HCT116 (cell line): ENCODE measurements at regions not wholly inside any gene's neighbourhood (a gene's known extent, or its start where the extent isn't known, plus 50 kb on each side); places are given as distances from the start of the nearest gene placed in this dataset.

Source experiments
- ATAC-seq: fragments of 200-7000 bp; cut with Tn5 transposase; 2 replicates; pipeline ENCODE4 v1.9.1; 2020; ENCODE audit warnings: mild to moderate bottlenecking, moderate library complexity
- BruUV-seq: library from RNA; stranded (reverse); fragments of 400-500 nt; replicated peaks from 2 replicates; lab custom pipeline; 2021; lab: Mats Ljungman, UMichigan
- CTCF ChIA-PET: fragments of 300-600 bp; sonication (Branson Sonifier 250); formaldehyde crosslinking; loops from one replicate; lab custom pipeline; 2021; ENCODE audit warnings: antibody characterized with exemption; lab: Charles Lee
- POLR2A ChIA-PET: fragments of 300-600, 350-600 bp; sonication (Branson Sonifier 250); formaldehyde crosslinking; loops from one replicate; lab custom pipeline; 2021; ENCODE audit warnings: antibody characterized with exemption; lab: Charles Lee
- RAD21 ChIA-PET, 2 experiments: fragments of 300-600 bp; sonication (Branson Sonifier 250); formaldehyde crosslinking; loops; one replicate each; lab custom pipeline; 2023; ENCODE audit warnings: low total read pairs in 2 of 2; ENCODE audit not compliant: uncharacterized antibody in 2 of 2, unreplicated experiment in 2 of 2, low non-redundant PET in 1 of 2; lab: Charles Lee
- DNase-seq: peaks from one replicate; pipeline ENCODE4 v3.0.0-alpha.2; 2010; ENCODE audit warnings: low read depth, low spot score
- H2AFZ ChIP-seq: fragments of 200-600 bp; shearing (Covaris generic), sonication (generic); 2 replicates; pipeline ENCODE4 v1.6.1; 2017; ENCODE audit warnings: low read depth, mixed run types, mixed read lengths, antibody characterized with exemption, low read length; ENCODE audit not compliant: poor library complexity, severe bottlenecking
- H3K27ac ChIP-seq: 2 replicates; pipeline ENCODE4 v1.5.1; 2012; ENCODE audit warnings: low read depth, low read length
- H3K27me3 ChIP-seq: fragments of 200-600 bp; sonication (generic); 2 replicates; pipeline ENCODE4 v1.6.1; 2016; ENCODE audit warnings: mixed run types, low read length, mixed read lengths; ENCODE audit not compliant: insufficient read depth
- H3K36me3 ChIP-seq, 2 experiments: fragments of 200-500 bp in 1 of 2; fragments of 200-600 bp in 1 of 2; sonication (Bioruptor generic) in 1 of 2; sonication (generic) in 1 of 2; 2 replicates each; pipeline versions ENCODE4 v1.5.1 to v1.6.1; 2014 to 2016; ENCODE audit warnings: low read length in 2 of 2, inconsistent platforms in 1 of 2, mixed read lengths in 1 of 2, mixed run types in 1 of 2; ENCODE audit not compliant: insufficient read depth in 2 of 2, control insufficient read depth in 1 of 2
- H3K4me1 ChIP-seq, 2 experiments: fragments of 200-600 bp in 1 of 2; sonication (generic) in 1 of 2; 2 replicates each; pipeline versions ENCODE4 v1.5.1 to v1.6.1; 2012 to 2017; ENCODE audit warnings: low read length in 2 of 2, inconsistent platforms in 1 of 2, mild to moderate bottlenecking in 1 of 2, mixed read lengths in 1 of 2, mixed run types in 1 of 2, moderate library complexity in 1 of 2; ENCODE audit not compliant: insufficient read depth in 2 of 2, control insufficient read depth in 1 of 2
- H3K4me2 ChIP-seq: fragments of 200-600 bp; sonication (generic); 2 replicates; pipeline ENCODE4 v1.6.1; 2017; ENCODE audit warnings: mixed run types, low read length, mixed read lengths
- H3K4me3 ChIP-seq, 2 experiments: fragments of 200-600 bp in 1 of 2; sonication (generic) in 1 of 2; replicated peaks in 1 of 2; 2 replicates each; pipeline ENCODE4 v1.5.1; 2011 to 2016; ENCODE audit warnings: low read length in 2 of 2, control low read depth in 1 of 2, low read depth in 1 of 2, mild to moderate bottlenecking in 1 of 2, mixed read lengths in 1 of 2, mixed run types in 1 of 2
- H3K79me2 ChIP-seq: fragments of 200-600 bp; sonication (generic); 2 replicates; pipeline ENCODE4 v1.6.1; 2017; ENCODE audit warnings: mild to moderate bottlenecking, mixed run types, low read length, moderate library complexity, mixed read lengths; ENCODE audit not compliant: insufficient read depth
- H3K9ac ChIP-seq: fragments of 200-600 bp; sonication (generic); 2 replicates; pipeline ENCODE4 v1.6.1; 2016; ENCODE audit warnings: low read length, mixed read lengths
- H3K9me2 ChIP-seq: fragments of 200-600 bp; sonication (generic), shearing (Covaris generic); 2 replicates; pipeline ENCODE4 v1.6.1; 2017; ENCODE audit warnings: mixed run types, mild to moderate bottlenecking, moderate library complexity; ENCODE audit not compliant: insufficient read depth
- H3K9me3 ChIP-seq, 2 experiments: fragments of 200-500 bp in 1 of 2; fragments of 200-600 bp in 1 of 2; sonication (Bioruptor generic) in 1 of 2; sonication (generic) in 1 of 2; 2 replicates each; pipeline ENCODE4 v1.6.1; 2014 to 2017; ENCODE audit warnings: low read length in 2 of 2, mixed read lengths in 2 of 2, inconsistent platforms in 1 of 2, low read depth in 1 of 2, mild to moderate bottlenecking in 1 of 2, mixed run types in 1 of 2, moderate library complexity in 1 of 2; ENCODE audit not compliant: control insufficient read depth in 1 of 2, insufficient read depth in 1 of 2
- H4K20me1 ChIP-seq: fragments of 200-600 bp; sonication (generic), shearing (Covaris generic); 2 replicates; pipeline ENCODE4 v1.6.1; 2017; ENCODE audit warnings: mixed run types, mild to moderate bottlenecking, moderate library complexity; ENCODE audit not compliant: insufficient read depth
- ATF3 ChIP-seq: IDR thresholded peaks from 2 replicates; pipeline ENCODE4 v1.6.1; 2012
- CEBPB ChIP-seq: IDR thresholded peaks from 2 replicates; pipeline ENCODE4 v1.6.1; 2012; ENCODE audit warnings: low read depth
- JUND ChIP-seq: IDR thresholded peaks from 2 replicates; pipeline ENCODE4 v1.6.1; 2012
- POLR2A ChIP-seq: IDR thresholded peaks from 2 replicates; pipeline ENCODE4 v1.7.0; 2011; ENCODE audit warnings: borderline replicate concordance; ENCODE audit not compliant: insufficient read depth, insufficient read length; ENCODE audit errors: extremely low read depth
- REST ChIP-seq: IDR thresholded peaks from 2 replicates; pipeline ENCODE4 v1.6.1; 2012; ENCODE audit warnings: low read depth
- SP1 ChIP-seq: IDR thresholded peaks from 2 replicates; pipeline ENCODE4 v1.6.1; 2012; ENCODE audit warnings: low read depth
- TCF7L2 ChIP-seq: IDR thresholded peaks from 2 replicates; pipeline ENCODE4 v1.7.0; 2011; ENCODE audit warnings: borderline replicate concordance, inconsistent platforms; ENCODE audit not compliant: insufficient read depth, insufficient read length; ENCODE audit errors: extremely low read depth
- YY1 ChIP-seq: IDR thresholded peaks from 2 replicates; pipeline ENCODE4 v1.6.1; 2011; ENCODE audit warnings: low read length, low read depth, moderate library complexity, mild to moderate bottlenecking; ENCODE audit not compliant: insufficient replicate concordance; ENCODE audit errors: extremely low read depth
- ZBTB33 ChIP-seq: IDR thresholded peaks from 2 replicates; pipeline ENCODE4 v1.6.1; 2011; ENCODE audit warnings: mild to moderate bottlenecking, low read length, moderate library complexity; ENCODE audit not compliant: insufficient replicate concordance; ENCODE audit errors: extremely low read depth
- ZFX ChIP-seq: fragments of 450-650 bp; IDR thresholded peaks from 2 replicates; pipeline ENCODE4 v1.6.1; 2017
- ZNF274 ChIP-seq: fragments of 200-500 bp; sonication (Bioruptor generic); IDR thresholded peaks from 2 replicates; pipeline ENCODE4 v1.6.1; 2014; ENCODE audit warnings: mild to moderate bottlenecking, low read depth, low read length, inconsistent platforms
- intact Hi-C: fragments of 100-400 bp; cut with micrococcal nuclease; formaldehyde crosslinking; loops from 2 replicates; pipeline ENCODE4 v1.10.0; 2022

GRCh38 chr3:105157766-105158085, 209.0 kb upstream of the ALCAM start (continued):
- TF ChIP-seq YY1 (no peak), REST (no peak)

GRCh38 chr3:105158286-105158685, 208.4 kb upstream of the ALCAM start:
- no peak overlapping the region for H3K4me2 ChIP-seq
- H3K9me2 ChIP-seq, result no peaks in the 10 kb centered on the region
- H3K36me3 ChIP-seq, result no peaks in the 10 kb centered on the region
- H2AFZ ChIP-seq, result no peak overlapping the region
- no peak overlapping the region for H3K4me3 ChIP-seq
- intact Hi-C loops, result no loop called here
- H3K79me2 ChIP-seq, result no peaks in the 10 kb centered on the region
- H3K9ac ChIP-seq, result no peak overlapping the region
- ATAC-seq (no peak), DNase-seq (no peak)
- no peak overlapping the region for H3K27ac ChIP-seq
- TF ChIP-seq TCF7L2 (no peak), ZFX (no peak), ZNF274 (no peak), JUND (no peak), CEBPB (no peak), POLR2A (no peak), ATF3 (no peak), SP1 (no peak), ZBTB33 (no peak)
- RAD21 ChIA-PET, result no interaction called here
- CTCF ChIA-PET, result no interaction called here
- no peaks in the 10 kb centered on the region for H3K9me3 ChIP-seq
- H3K4me1 ChIP-seq, result no peaks in the 10 kb centered on the region
- no peaks in the 10 kb centered on the region for H3K27me3 ChIP-seq
- POLR2A ChIA-PET, result no interaction called here
- no TSS peak for BruUV-seq
- H4K20me1 ChIP-seq, result no peaks in the 10 kb centered on the region
